NT2/D1 (cell line): ENCODE measurements at regions not wholly inside any gene's neighbourhood (a gene's known extent, or its start where the extent isn't known, plus 50 kb on each side); places are given as distances from the start of the nearest gene placed in this dataset.

Source experiments
- SUZ12 ChIP-seq: IDR thresholded peaks from 2 replicates; pipeline ENCODE4 v1.6.1; 2011; ENCODE audit not compliant: insufficient read length, insufficient read depth; ENCODE audit errors: extremely low read depth
- YY1 ChIP-seq: IDR thresholded peaks from 2 replicates; pipeline ENCODE4 v1.6.1; 2011; ENCODE audit not compliant: insufficient read length, insufficient read depth
- ZNF274 ChIP-seq: IDR thresholded peaks from 2 replicates; pipeline ENCODE4 v1.6.1; 2011; ENCODE audit warnings: mild to moderate bottlenecking, low read depth, low read length

GRCh38 chr5:174481737-174482136, 242.6 kb upstream of the MSX2 start:
- TF ChIP-seq ZNF274, result no peak
- TF ChIP-seq YY1, result no peak
- TF ChIP-seq SUZ12, result no peak
